Liver (tissue), 3 donors: ENCODE measurements at regions not wholly inside any gene's neighbourhood (a gene's known extent, or its start where the extent isn't known, plus 50 kb on each side); places are given as distances from the start of the nearest gene placed in this dataset.

Experiments used
- EGR1 ChIP-seq, 2 donors: IDR thresholded peaks; 2 replicates each; pipeline ENCODE4 v1.6.1; 2016 to 2018; ENCODE audit warnings: antibody characterized with exemption in 2 of 2, low read depth in 2 of 2
- GABPA ChIP-seq, 2 donors: IDR thresholded peaks in 1 of 2; conservative IDR thresholded peaks in 1 of 2; 2 replicates each; pipeline ENCODE4 v1.6.1; 2016; ENCODE audit warnings: antibody characterized with exemption in 2 of 2, mild to moderate bottlenecking in 1 of 2, moderate library complexity in 1 of 2
- JUND ChIP-seq, 2 donors: IDR thresholded peaks; 2 replicates each; pipeline ENCODE4 v1.6.1; 2016; ENCODE audit warnings: antibody characterized with exemption in 2 of 2
- RAD21 ChIP-seq, 2 donors: IDR thresholded peaks; 2 replicates each; pipeline ENCODE4 v1.6.1; 2016; ENCODE audit warnings: antibody characterized with exemption in 2 of 2, mild to moderate bottlenecking in 2 of 2
- RXRA ChIP-seq, 2 donors: IDR thresholded peaks; 2 replicates each; pipeline ENCODE4 v1.6.1; 2017 to 2018; ENCODE audit warnings: antibody characterized with exemption in 2 of 2, mild to moderate bottlenecking in 1 of 2
- SP1 ChIP-seq: IDR thresholded peaks from 2 replicates; pipeline ENCODE4 v1.6.1; 2018; ENCODE audit warnings: antibody characterized with exemption, mild to moderate bottlenecking
- TAF1 ChIP-seq: conservative IDR thresholded peaks from 2 replicates; pipeline ENCODE4 v1.6.1; 2016; ENCODE audit warnings: antibody characterized with exemption, mild to moderate bottlenecking
- YY1 ChIP-seq: IDR thresholded peaks from 2 replicates; pipeline ENCODE4 v1.6.1; 2016; ENCODE audit warnings: antibody characterized with exemption, mild to moderate bottlenecking
- TF ChIP-seq, protein P1 (sequence below): fragments of 150-350 bp; IDR thresholded peaks from 2 replicates; pipeline ENCODE4 v1.5.1; 2017; ENCODE audit warnings: improper control_type of control experiment, low read depth, low read length; ENCODE audit not compliant: missing input control
- TF ChIP-seq, protein P2 (sequence below): IDR thresholded peaks from 2 replicates; pipeline ENCODE4 v1.6.1; 2016; ENCODE audit warnings: antibody characterized with exemption, mild to moderate bottlenecking
- TF ChIP-seq, protein P3 (sequence below): IDR thresholded peaks from 2 replicates; pipeline ENCODE4 v1.6.1; 2016; ENCODE audit warnings: antibody characterized with exemption
- donor health status: healthy.
- donor health status: healthy.

DNA sequence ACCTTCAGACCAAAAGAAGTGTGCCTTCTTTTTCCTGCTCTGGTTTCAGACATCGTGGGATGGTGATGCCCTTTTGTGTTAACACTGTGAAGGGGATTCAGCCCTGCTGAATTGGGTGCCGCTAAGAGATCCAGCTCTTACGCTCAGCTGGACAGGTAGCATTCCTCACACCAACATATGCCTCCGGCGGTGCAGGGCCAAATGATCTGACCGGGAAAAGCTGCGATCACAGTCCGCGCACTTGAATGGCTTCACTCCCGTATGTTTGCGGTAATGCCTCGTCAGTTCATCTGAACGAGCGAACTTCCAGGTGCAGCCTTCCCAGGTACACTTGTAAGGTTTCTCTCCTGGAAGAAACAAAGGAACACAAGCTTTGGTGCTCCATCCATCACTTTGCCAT, 438.9 kb downstream of the KLF12 start:
- TF ChIP-seq, protein P1, sequence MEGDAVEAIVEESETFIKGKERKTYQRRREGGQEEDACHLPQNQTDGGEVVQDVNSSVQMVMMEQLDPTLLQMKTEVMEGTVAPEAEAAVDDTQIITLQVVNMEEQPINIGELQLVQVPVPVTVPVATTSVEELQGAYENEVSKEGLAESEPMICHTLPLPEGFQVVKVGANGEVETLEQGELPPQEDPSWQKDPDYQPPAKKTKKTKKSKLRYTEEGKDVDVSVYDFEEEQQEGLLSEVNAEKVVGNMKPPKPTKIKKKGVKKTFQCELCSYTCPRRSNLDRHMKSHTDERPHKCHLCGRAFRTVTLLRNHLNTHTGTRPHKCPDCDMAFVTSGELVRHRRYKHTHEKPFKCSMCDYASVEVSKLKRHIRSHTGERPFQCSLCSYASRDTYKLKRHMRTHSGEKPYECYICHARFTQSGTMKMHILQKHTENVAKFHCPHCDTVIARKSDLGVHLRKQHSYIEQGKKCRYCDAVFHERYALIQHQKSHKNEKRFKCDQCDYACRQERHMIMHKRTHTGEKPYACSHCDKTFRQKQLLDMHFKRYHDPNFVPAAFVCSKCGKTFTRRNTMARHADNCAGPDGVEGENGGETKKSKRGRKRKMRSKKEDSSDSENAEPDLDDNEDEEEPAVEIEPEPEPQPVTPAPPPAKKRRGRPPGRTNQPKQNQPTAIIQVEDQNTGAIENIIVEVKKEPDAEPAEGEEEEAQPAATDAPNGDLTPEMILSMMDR = no peak
- TF ChIP-seq TAF1 = no peak
- TF ChIP-seq SP1 = no peak
- TF ChIP-seq RXRA (IDR thresholded peaks at IDR 0.05) = no peak
- TF ChIP-seq, protein P2, sequence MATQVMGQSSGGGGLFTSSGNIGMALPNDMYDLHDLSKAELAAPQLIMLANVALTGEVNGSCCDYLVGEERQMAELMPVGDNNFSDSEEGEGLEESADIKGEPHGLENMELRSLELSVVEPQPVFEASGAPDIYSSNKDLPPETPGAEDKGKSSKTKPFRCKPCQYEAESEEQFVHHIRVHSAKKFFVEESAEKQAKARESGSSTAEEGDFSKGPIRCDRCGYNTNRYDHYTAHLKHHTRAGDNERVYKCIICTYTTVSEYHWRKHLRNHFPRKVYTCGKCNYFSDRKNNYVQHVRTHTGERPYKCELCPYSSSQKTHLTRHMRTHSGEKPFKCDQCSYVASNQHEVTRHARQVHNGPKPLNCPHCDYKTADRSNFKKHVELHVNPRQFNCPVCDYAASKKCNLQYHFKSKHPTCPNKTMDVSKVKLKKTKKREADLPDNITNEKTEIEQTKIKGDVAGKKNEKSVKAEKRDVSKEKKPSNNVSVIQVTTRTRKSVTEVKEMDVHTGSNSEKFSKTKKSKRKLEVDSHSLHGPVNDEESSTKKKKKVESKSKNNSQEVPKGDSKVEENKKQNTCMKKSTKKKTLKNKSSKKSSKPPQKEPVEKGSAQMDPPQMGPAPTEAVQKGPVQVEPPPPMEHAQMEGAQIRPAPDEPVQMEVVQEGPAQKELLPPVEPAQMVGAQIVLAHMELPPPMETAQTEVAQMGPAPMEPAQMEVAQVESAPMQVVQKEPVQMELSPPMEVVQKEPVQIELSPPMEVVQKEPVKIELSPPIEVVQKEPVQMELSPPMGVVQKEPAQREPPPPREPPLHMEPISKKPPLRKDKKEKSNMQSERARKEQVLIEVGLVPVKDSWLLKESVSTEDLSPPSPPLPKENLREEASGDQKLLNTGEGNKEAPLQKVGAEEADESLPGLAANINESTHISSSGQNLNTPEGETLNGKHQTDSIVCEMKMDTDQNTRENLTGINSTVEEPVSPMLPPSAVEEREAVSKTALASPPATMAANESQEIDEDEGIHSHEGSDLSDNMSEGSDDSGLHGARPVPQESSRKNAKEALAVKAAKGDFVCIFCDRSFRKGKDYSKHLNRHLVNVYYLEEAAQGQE = no peak
- TF ChIP-seq, protein P3, sequence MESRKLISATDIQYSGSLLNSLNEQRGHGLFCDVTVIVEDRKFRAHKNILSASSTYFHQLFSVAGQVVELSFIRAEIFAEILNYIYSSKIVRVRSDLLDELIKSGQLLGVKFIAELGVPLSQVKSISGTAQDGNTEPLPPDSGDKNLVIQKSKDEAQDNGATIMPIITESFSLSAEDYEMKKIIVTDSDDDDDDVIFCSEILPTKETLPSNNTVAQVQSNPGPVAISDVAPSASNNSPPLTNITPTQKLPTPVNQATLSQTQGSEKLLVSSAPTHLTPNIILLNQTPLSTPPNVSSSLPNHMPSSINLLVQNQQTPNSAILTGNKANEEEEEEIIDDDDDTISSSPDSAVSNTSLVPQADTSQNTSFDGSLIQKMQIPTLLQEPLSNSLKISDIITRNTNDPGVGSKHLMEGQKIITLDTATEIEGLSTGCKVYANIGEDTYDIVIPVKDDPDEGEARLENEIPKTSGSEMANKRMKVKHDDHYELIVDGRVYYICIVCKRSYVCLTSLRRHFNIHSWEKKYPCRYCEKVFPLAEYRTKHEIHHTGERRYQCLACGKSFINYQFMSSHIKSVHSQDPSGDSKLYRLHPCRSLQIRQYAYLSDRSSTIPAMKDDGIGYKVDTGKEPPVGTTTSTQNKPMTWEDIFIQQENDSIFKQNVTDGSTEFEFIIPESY = no peak
- no peak for TF ChIP-seq JUND (IDR thresholded peaks at IDR 0.05)
- TF ChIP-seq GABPA (IDR thresholded peaks at IDR 0.05 in 1 of 2, conservative IDR thresholded peaks at IDR 0.05 in 1 of 2) = no peak
- TF ChIP-seq EGR1 (IDR thresholded peaks at IDR 0.05; ENCODE audit: low read depth in 2 of 2) = no peak
- no peak for TF ChIP-seq RAD21 (IDR thresholded peaks at IDR 0.05)
- TF ChIP-seq YY1 = no peak
